GM23338 (cell line): ENCODE measurements at regions not wholly inside any gene's neighbourhood (a gene's known extent, or its start where the extent isn't known, plus 50 kb on each side); places are given as distances from the start of the nearest gene placed in this dataset.

Experiments used
- ATAC-seq: fragments of 200-7000 bp; cut with Tn5 transposase; 3 replicates; pipeline ENCODE4 v1.9.1; 2020
- DNase-seq: peaks from one replicate; pipeline ENCODE4 v3.0.0-alpha.2; 2015; ENCODE audit warnings: low spot score
- H2AFZ ChIP-seq: fragments of 200-600 bp; sonication (generic); 2 replicates; pipeline ENCODE4 v1.8.0; 2016; ENCODE audit warnings: antibody characterized with exemption, mild to moderate bottlenecking, moderate library complexity
- H3F3A ChIP-seq: fragments of 200-600 bp; sonication (generic); replicated peaks from 2 replicates; pipeline ENCODE4 v1.8.0; 2017; ENCODE audit warnings: antibody characterized with exemption, mixed run types, low read depth
- H3K27ac ChIP-seq: fragments of 200-600 bp; sonication (generic); 2 replicates; pipeline ENCODE4 v1.6.1; 2016; ENCODE audit warnings: low read depth
- H3K27me3 ChIP-seq: fragments of 200-600 bp; sonication (generic); 2 replicates; pipeline ENCODE4 v1.8.0; 2016; ENCODE audit warnings: mild to moderate bottlenecking, mixed run types, moderate library complexity; ENCODE audit not compliant: insufficient read depth
- H3K36me3 ChIP-seq: fragments of 200-600 bp; sonication (generic); 2 replicates; pipeline ENCODE4 v1.8.0; 2016; ENCODE audit warnings: mild to moderate bottlenecking; ENCODE audit not compliant: insufficient read depth
- H3K4me1 ChIP-seq: fragments of 200-600 bp; sonication (generic); 2 replicates; pipeline ENCODE4 v1.8.0; 2016; ENCODE audit warnings: mild to moderate bottlenecking, moderate library complexity; ENCODE audit not compliant: insufficient read depth
- H3K4me2 ChIP-seq: fragments of 200-600 bp; sonication (generic); 2 replicates; pipeline ENCODE4 v1.7.1; 2017; ENCODE audit warnings: mixed run types
- H3K4me3 ChIP-seq: fragments of 200-600 bp; sonication (generic); 2 replicates; pipeline ENCODE4 v1.6.1; 2016; ENCODE audit warnings: mixed run types
- H3K79me2 ChIP-seq: fragments of 200-600 bp; sonication (generic); replicated peaks from 2 replicates; pipeline ENCODE4 v1.8.0; 2017; ENCODE audit warnings: mild to moderate bottlenecking; ENCODE audit not compliant: insufficient read depth
- H3K9me2 ChIP-seq: fragments of 200-600 bp; sonication (generic); 2 replicates; pipeline ENCODE4 v1.8.0; 2017; ENCODE audit not compliant: insufficient read depth
- H4K20me1 ChIP-seq: fragments of 200-600 bp; sonication (generic); replicated peaks from 2 replicates; pipeline ENCODE4 v1.8.0; 2017; ENCODE audit warnings: mild to moderate bottlenecking; ENCODE audit not compliant: insufficient read depth
- H3K27ac Mint-ChIP-seq: 2 replicates; pipeline ENCODE4 v1.8.0; 2020; ENCODE audit warnings: inconsistent platforms, mild to moderate bottlenecking, moderate library complexity, mixed read lengths
- H3K27me3 Mint-ChIP-seq: 3 replicates; pipeline ENCODE4 v1.8.0; 2022; ENCODE audit warnings: low read depth, mild to moderate bottlenecking, moderate library complexity, mixed read lengths, inconsistent platforms; ENCODE audit not compliant: insufficient read depth, poor library complexity
- H3K36me3 Mint-ChIP-seq: 3 replicates; pipeline ENCODE4 v1.8.0; 2021; ENCODE audit warnings: low read depth, mild to moderate bottlenecking, inconsistent platforms, moderate library complexity, mixed read lengths
- H3K4me1 Mint-ChIP-seq: 3 replicates; pipeline ENCODE4 v1.8.0; 2020; ENCODE audit warnings: mild to moderate bottlenecking, inconsistent platforms, mixed read lengths
- H3K4me3 Mint-ChIP-seq: 3 replicates; pipeline ENCODE4 v1.8.0; 2021; ENCODE audit warnings: moderate library complexity, mild to moderate bottlenecking, inconsistent platforms, mixed read lengths
- H3K9me3 Mint-ChIP-seq: 3 replicates; pipeline ENCODE4 v1.8.0; 2020; ENCODE audit warnings: moderate library complexity, mild to moderate bottlenecking, inconsistent platforms, mixed read lengths
- CREB1 ChIP-seq: fragments of 250-450 bp; sonication (Bioruptor Pico); IDR thresholded peaks from 2 replicates; pipeline ENCODE4 v1.5.0; 2020; ENCODE audit warnings: low read depth, mild to moderate bottlenecking, moderate library complexity
- EZH2 ChIP-seq: fragments of 200-600 bp; sonication (generic); IDR thresholded peaks from one replicate; pipeline ENCODE4 v1.8.0; 2017; ENCODE audit warnings: antibody characterized with exemption, mild to moderate bottlenecking, low read depth; ENCODE audit not compliant: unreplicated experiment
- EZH2phosphoT487 ChIP-seq: fragments of 200-600 bp; sonication (generic); IDR thresholded peaks from one replicate; pipeline ENCODE4 v1.8.1; 2018; ENCODE audit warnings: antibody characterized with exemption; ENCODE audit not compliant: unreplicated experiment
- NANOG ChIP-seq: IDR thresholded peaks from 2 replicates; pipeline ENCODE4 v1.6.1; 2016; ENCODE audit warnings: antibody characterized with exemption, borderline replicate concordance
- POLR2AphosphoS5 ChIP-seq: IDR thresholded peaks from 2 replicates; pipeline ENCODE4 v1.6.1; 2016; ENCODE audit warnings: antibody characterized with exemption, low read depth
- STAT1 ChIP-seq: IDR thresholded peaks from one replicate; pipeline ENCODE4 v1.6.1; 2016; ENCODE audit warnings: antibody characterized with exemption; ENCODE audit not compliant: unreplicated experiment
- ZNF114 ChIP-seq: fragments of 250-450 bp; sonication (Bioruptor Pico); IDR thresholded peaks from 2 replicates; pipeline ENCODE4 v1.5.0; 2020; ENCODE audit warnings: mild to moderate bottlenecking, moderate library complexity
- ZNF331 ChIP-seq: fragments of 250-450 bp; sonication (Bioruptor Pico); IDR thresholded peaks from 2 replicates; pipeline ENCODE4 v1.5.0; 2020; ENCODE audit warnings: low read depth, mild to moderate bottlenecking, moderate library complexity
- TF ChIP-seq, protein P1 (sequence below): IDR thresholded peaks from 2 replicates; pipeline ENCODE4 v1.6.1; 2016; ENCODE audit warnings: antibody characterized with exemption
- TF ChIP-seq, protein P2 (sequence below): fragments of 250-450 bp; sonication (Bioruptor Pico); IDR thresholded peaks from 2 replicates; pipeline ENCODE4 v1.5.0; 2020; ENCODE audit warnings: mild to moderate bottlenecking, moderate library complexity

DNA sequence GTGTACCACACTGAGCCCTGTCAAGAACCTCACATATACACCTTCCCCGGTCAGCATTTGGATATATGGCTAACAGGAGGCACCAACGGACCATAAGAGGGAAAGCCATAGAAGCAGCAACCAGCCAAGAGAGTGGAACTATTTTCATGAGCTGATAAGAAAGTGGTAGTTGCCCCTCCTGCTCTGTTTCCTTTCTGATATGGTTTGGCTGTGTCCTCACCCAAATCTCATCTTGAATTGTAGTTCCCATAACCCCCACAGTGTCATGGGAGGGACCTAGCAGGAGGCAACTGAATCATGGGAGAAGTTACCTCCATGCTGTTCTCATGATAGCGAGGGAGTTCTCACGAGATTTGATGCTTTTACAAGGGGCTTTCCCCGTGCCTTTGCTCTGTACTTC lies 366.1 kb upstream of the DAB1 start:
- Mint-ChIP-seq H3K4me1 (peaks cover 12% of the 10 kb centered on the region), H3K27ac (no peak overlapping the region), H3K9me3 (no peaks in the 10 kb centered on the region), H3K4me3 (no peak overlapping the region), H3K27me3 (no peaks in the 10 kb centered on the region), H3K36me3 (no peaks in the 10 kb centered on the region)
- no peaks in the 10 kb centered on the region for H4K20me1 ChIP-seq
- no peak overlapping the region for H3K4me3 ChIP-seq
- no peak overlapping the region for H3K27ac ChIP-seq
- H3K4me1 ChIP-seq = no peaks in the 10 kb centered on the region; the same call in 1 of the 2 replicates
- H3K4me2 ChIP-seq = no peak overlapping the region
- TF ChIP-seq EZH2 = no peak
- TF ChIP-seq, protein P1, sequence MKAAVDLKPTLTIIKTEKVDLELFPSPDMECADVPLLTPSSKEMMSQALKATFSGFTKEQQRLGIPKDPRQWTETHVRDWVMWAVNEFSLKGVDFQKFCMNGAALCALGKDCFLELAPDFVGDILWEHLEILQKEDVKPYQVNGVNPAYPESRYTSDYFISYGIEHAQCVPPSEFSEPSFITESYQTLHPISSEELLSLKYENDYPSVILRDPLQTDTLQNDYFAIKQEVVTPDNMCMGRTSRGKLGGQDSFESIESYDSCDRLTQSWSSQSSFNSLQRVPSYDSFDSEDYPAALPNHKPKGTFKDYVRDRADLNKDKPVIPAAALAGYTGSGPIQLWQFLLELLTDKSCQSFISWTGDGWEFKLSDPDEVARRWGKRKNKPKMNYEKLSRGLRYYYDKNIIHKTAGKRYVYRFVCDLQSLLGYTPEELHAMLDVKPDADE = no peak
- TF ChIP-seq ZNF114 (CRISPR knock-in tag) = no peak
- TF ChIP-seq, protein P2, sequence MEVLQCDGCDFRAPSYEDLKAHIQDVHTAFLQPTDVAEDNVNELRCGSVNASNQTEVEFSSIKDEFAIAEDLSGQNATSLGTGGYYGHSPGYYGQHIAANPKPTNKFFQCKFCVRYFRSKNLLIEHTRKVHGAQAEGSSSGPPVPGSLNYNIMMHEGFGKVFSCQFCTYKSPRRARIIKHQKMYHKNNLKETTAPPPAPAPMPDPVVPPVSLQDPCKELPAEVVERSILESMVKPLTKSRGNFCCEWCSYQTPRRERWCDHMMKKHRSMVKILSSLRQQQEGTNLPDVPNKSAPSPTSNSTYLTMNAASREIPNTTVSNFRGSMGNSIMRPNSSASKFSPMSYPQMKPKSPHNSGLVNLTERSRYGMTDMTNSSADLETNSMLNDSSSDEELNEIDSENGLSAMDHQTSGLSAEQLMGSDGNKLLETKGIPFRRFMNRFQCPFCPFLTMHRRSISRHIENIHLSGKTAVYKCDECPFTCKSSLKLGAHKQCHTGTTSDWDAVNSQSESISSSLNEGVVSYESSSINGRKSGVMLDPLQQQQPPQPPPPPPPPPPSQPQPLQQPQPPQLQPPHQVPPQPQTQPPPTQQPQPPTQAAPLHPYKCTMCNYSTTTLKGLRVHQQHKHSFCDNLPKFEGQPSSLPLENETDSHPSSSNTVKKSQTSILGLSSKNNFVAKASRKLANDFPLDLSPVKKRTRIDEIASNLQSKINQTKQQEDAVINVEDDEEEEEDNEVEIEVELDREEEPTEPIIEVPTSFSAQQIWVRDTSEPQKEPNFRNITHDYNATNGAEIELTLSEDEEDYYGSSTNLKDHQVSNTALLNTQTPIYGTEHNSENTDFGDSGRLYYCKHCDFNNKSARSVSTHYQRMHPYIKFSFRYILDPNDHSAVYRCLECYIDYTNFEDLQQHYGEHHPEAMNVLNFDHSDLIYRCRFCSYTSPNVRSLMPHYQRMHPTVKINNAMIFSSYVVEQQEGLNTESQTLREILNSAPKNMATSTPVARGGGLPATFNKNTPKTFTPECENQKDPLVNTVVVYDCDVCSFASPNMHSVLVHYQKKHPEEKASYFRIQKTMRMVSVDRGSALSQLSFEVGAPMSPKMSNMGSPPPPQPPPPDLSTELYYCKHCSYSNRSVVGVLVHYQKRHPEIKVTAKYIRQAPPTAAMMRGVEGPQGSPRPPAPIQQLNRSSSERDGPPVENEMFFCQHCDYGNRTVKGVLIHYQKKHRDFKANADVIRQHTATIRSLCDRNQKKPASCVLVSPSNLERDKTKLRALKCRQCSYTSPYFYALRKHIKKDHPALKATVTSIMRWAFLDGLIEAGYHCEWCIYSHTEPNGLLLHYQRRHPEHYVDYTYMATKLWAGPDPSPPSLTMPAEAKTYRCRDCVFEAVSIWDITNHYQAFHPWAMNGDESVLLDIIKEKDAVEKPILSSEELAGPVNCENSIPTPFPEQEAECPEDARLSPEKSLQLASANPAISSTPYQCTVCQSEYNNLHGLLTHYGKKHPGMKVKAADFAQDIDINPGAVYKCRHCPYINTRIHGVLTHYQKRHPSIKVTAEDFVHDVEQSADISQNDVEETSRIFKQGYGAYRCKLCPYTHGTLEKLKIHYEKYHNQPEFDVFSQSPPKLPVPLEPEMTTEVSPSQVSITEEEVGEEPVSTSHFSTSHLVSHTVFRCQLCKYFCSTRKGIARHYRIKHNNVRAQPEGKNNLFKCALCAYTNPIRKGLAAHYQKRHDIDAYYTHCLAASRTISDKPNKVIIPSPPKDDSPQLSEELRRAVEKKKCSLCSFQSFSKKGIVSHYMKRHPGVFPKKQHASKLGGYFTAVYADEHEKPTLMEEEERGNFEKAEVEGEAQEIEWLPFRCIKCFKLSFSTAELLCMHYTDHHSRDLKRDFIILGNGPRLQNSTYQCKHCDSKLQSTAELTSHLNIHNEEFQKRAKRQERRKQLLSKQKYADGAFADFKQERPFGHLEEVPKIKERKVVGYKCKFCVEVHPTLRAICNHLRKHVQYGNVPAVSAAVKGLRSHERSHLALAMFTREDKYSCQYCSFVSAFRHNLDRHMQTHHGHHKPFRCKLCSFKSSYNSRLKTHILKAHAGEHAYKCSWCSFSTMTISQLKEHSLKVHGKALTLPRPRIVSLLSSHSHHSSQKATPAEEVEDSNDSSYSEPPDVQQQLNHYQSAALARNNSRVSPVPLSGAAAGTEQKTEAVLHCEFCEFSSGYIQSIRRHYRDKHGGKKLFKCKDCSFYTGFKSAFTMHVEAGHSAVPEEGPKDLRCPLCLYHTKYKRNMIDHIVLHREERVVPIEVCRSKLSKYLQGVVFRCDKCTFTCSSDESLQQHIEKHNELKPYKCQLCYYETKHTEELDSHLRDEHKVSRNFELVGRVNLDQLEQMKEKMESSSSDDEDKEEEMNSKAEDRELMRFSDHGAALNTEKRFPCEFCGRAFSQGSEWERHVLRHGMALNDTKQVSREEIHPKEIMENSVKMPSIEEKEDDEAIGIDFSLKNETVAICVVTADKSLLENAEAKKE (CRISPR knock-in tag) = no peak
- no peak for TF ChIP-seq EZH2phosphoT487
- TF ChIP-seq ZNF331 (CRISPR knock-in tag) = no peak
- no peak for TF ChIP-seq NANOG
- no peak for TF ChIP-seq POLR2AphosphoS5
- no peak for TF ChIP-seq CREB1 (CRISPR knock-in tag)
- TF ChIP-seq STAT1 = no peak
- no peaks in the 10 kb centered on the region for H3F3A ChIP-seq
- H2AFZ ChIP-seq = no peak overlapping the region
- H3K36me3 ChIP-seq = no peaks in the 10 kb centered on the region
- peaks cover 27% of the 10 kb centered on the region for H3K9me2 ChIP-seq
- ATAC-seq (no peak), DNase-seq (no peak)
- no peaks in the 10 kb centered on the region for H3K79me2 ChIP-seq
- H3K27me3 ChIP-seq = no peaks in the 10 kb centered on the region
